ENCODE measurements at regions not wholly inside any gene's neighbourhood (a gene's known extent, or its start where the extent isn't known, plus 50 kb on each side); places are given as distances from the start of the nearest gene placed in this dataset.

DNA sequence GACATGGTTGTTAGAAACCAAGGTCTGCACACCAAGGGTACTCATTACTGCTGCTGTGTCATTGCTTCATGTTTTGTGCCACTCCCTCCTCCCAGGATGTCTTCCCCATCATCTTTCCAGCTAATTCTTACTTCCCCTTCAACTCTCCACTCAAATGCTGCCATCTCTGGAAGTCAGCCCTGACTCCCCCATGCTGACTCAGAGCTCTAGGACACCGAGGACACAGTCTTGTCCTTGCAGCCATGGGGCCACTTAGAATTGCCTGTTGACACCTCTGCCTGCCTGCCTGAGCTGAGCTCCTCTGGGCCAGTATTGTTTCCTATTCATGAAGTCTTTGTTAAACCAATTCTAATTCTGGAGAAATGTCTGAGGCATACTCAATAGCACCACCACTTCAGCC is 100.2 kb downstream of the GYPC start:
- WGBS (ENCODE audit: insufficient coverage), result 100% methylated on average over 1 of the region's 1 CpG
- H3K9ac ChIP-seq (ENCODE audit: insufficient read depth, low read length, poor library complexity, severe bottlenecking), result no peak overlapping the region
- no peaks in the 10 kb centered on the region for H3K36me3 ChIP-seq (replicated peaks in 1 of 2; ENCODE audit: control insufficient read depth in 1 of 2, insufficient read depth in 2 of 2, low read length in 2 of 2)
- no peak overlapping the region for H3K4me3 Mint-ChIP-seq
- TF ChIP-seq, protein P1, sequence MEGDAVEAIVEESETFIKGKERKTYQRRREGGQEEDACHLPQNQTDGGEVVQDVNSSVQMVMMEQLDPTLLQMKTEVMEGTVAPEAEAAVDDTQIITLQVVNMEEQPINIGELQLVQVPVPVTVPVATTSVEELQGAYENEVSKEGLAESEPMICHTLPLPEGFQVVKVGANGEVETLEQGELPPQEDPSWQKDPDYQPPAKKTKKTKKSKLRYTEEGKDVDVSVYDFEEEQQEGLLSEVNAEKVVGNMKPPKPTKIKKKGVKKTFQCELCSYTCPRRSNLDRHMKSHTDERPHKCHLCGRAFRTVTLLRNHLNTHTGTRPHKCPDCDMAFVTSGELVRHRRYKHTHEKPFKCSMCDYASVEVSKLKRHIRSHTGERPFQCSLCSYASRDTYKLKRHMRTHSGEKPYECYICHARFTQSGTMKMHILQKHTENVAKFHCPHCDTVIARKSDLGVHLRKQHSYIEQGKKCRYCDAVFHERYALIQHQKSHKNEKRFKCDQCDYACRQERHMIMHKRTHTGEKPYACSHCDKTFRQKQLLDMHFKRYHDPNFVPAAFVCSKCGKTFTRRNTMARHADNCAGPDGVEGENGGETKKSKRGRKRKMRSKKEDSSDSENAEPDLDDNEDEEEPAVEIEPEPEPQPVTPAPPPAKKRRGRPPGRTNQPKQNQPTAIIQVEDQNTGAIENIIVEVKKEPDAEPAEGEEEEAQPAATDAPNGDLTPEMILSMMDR (IDR thresholded peaks at IDR 0.05), result no peak
- no peaks in the 10 kb centered on the region for H3K27me3 ChIP-seq (ENCODE audit: control insufficient read depth in 2 of 2, insufficient read depth in 2 of 2, low read length in 2 of 2)
- peaks cover 0 to 2% (median 1%) of the 10 kb centered on the region in 3 donors for H3K27me3 Mint-ChIP-seq (ENCODE audit: low read depth in 3 of 3)
- DNase-seq, result no peak
- no peak overlapping the region for H3K4me2 ChIP-seq (replicated peaks; ENCODE audit: extremely low read depth, low read length, poor library complexity, severe bottlenecking)
- H3K36me3 Mint-ChIP-seq, result no peaks in the 10 kb centered on the region
- no peak overlapping the region for H3K27ac Mint-ChIP-seq
- peaks cover 7% of the 10 kb centered on the region for H3K4me1 Mint-ChIP-seq
- H3K9me3 Mint-ChIP-seq, result peaks cover 5 to 13% (median 10%) of the 10 kb centered on the region in 7 donors
- H2AFZ ChIP-seq (ENCODE audit: insufficient read depth, low read depth, low read length, poor library complexity, severe bottlenecking), result no peak overlapping the region
- no peaks in the 10 kb centered on the region for H4K20me1 ChIP-seq (ENCODE audit: insufficient read depth, low read length)
- H3K4me1 ChIP-seq (ENCODE audit: control insufficient read depth in 1 of 2, insufficient read depth in 2 of 2, low read length in 2 of 2), result no peaks in the 10 kb centered on the region
- H3K4me3 ChIP-seq (replicated peaks in 1 of 3; ENCODE audit: low read depth in 2 of 3, low read length in 3 of 3), result no peak overlapping the region
- no peaks in the 10 kb centered on the region for H3K79me2 ChIP-seq (ENCODE audit: insufficient read depth, low read length)
- peaks cover 9 to 15% of the 10 kb centered on the region in 2 donors for H3K9me3 ChIP-seq (replicated peaks in 1 of 2; ENCODE audit: control insufficient read depth in 1 of 2, insufficient read depth in 1 of 2, low read length in 2 of 2)
- no peak overlapping the region for H3K27ac ChIP-seq (ENCODE audit: low read depth in 1 of 2, low read length in 2 of 2)
- intact Hi-C loops (cut with micrococcal nuclease), result no loop called here

DNA sequence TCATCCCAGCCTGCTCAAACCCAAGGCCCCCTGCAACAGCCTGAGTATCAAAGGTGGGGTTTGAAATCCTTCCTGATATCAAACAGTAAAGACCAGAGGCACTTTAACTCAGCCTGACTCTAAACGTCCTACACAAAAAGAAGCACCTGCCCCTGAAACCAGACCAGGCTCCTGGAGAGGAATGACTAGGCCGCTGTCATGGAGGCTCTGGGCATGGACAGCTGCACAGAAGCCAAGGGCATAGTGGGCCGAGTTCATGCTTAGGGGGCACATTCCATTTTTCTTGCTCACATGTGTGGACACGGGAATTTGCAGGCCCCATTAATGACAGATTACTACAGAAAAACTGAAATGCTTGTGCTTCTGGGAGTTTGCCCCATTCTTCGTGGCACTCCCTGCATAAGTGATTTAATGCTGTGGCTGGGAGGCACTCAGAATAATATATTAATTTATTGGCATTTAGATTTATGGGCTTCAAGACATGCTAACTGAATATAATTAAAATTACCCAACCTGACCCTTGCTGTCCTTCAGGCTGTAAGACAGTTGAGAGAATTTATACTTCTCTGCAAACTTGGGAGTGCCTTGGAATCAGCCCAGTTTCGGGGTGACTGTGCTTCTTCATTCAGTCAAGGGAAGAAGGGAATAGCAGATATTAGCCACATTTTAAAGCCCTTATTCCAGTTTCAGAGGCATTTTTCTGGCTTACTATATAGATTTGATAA is 105.5 kb downstream of the GYPC start:
- 100% methylated on average over 4 of the region's 6 CpGs for WGBS (ENCODE audit: insufficient coverage)
- H3K27me3 Mint-ChIP-seq (ENCODE audit: low read depth in 3 of 3), result no peaks in the 10 kb centered on the region
- no peak overlapping the region for H3K4me3 ChIP-seq (replicated peaks in 1 of 3; ENCODE audit: low read depth in 2 of 3, low read length in 3 of 3)

More for the DNA sequence above, 105.5 kb downstream of the GYPC start:
- peaks cover 17 to 33% of the 10 kb centered on the region in 2 donors for H3K4me1 ChIP-seq (ENCODE audit: control insufficient read depth in 1 of 2, insufficient read depth in 2 of 2, low read length in 2 of 2)
- no peak overlapping the region for H2AFZ ChIP-seq (ENCODE audit: insufficient read depth, low read depth, low read length, poor library complexity, severe bottlenecking)
- H4K20me1 ChIP-seq (ENCODE audit: insufficient read depth, low read length), result no peaks in the 10 kb centered on the region
- Mint-ChIP-seq H3K9me3 (peaks cover 0 to 7% (median 4%) of the 10 kb centered on the region in 7 donors), H3K4me1 (peaks cover 48% of the 10 kb centered on the region), H3K27ac (peak overlapping the region in 1 of 7 donors; percentile 10), H3K4me3 (no peak overlapping the region), H3K36me3 (no peaks in the 10 kb centered on the region)
- H3K27ac ChIP-seq (ENCODE audit: low read depth in 1 of 2, low read length in 2 of 2), result no peak overlapping the region
- intact Hi-C loops (cut with micrococcal nuclease), result no loop called here
- no peaks in the 10 kb centered on the region for H3K27me3 ChIP-seq (ENCODE audit: control insufficient read depth in 2 of 2, insufficient read depth in 2 of 2, low read length in 2 of 2)
- H3K36me3 ChIP-seq (replicated peaks in 1 of 2; ENCODE audit: control insufficient read depth in 1 of 2, insufficient read depth in 2 of 2, low read length in 2 of 2), result no peaks in the 10 kb centered on the region
- H3K4me2 ChIP-seq (replicated peaks; ENCODE audit: extremely low read depth, low read length, poor library complexity, severe bottlenecking), result no peak overlapping the region
- H3K79me2 ChIP-seq (ENCODE audit: insufficient read depth, low read length), result no peaks in the 10 kb centered on the region
- peaks cover 1 to 9% of the 10 kb centered on the region in 2 donors for H3K9me3 ChIP-seq (replicated peaks in 1 of 2; ENCODE audit: control insufficient read depth in 1 of 2, insufficient read depth in 1 of 2, low read length in 2 of 2)
- no peak overlapping the region for H3K9ac ChIP-seq (ENCODE audit: insufficient read depth, low read length, poor library complexity, severe bottlenecking)
- no peak for DNase-seq
- TF ChIP-seq, protein P1 (IDR thresholded peaks at IDR 0.05), result no peak
